Smooth muscle cell (in vitro differentiated cells): ENCODE measurements at regions not wholly inside any gene's neighbourhood (a gene's known extent, or its start where the extent isn't known, plus 50 kb on each side); places are given as distances from the start of the nearest gene placed in this dataset.

Experiments
- DNase-seq: peaks from one replicate; lab custom pipeline; 2025; ENCODE audit not compliant: unreplicated experiment; lab: John Stamatoyannopoulos, UW
- H2AFZ ChIP-seq: fragments of 200-600 bp; sonication (generic); 2 replicates; pipeline ENCODE4 v1.6.0; 2016; ENCODE audit warnings: antibody characterized with exemption, low read depth, mild to moderate bottlenecking
- H3F3A ChIP-seq: fragments of 200-600 bp; sonication (generic); 2 replicates; pipeline ENCODE4 v1.6.0; 2017; ENCODE audit warnings: antibody characterized with exemption, low read depth
- H3K27ac ChIP-seq: fragments of 200-600 bp; sonication (generic); 2 replicates; pipeline ENCODE4 v1.5.1; 2016; ENCODE audit warnings: low read depth, mild to moderate bottlenecking
- H3K27me3 ChIP-seq: fragments of 200-600 bp; sonication (generic); 2 replicates; pipeline ENCODE4 v1.6.1; 2016; ENCODE audit warnings: low read depth, mild to moderate bottlenecking
- H3K36me3 ChIP-seq: fragments of 200-600 bp; sonication (generic); 2 replicates; pipeline ENCODE4 v1.5.1; 2016; ENCODE audit warnings: low read depth
- H3K4me1 ChIP-seq: fragments of 200-600 bp; sonication (generic); 2 replicates; pipeline ENCODE4 v1.5.1; 2016; ENCODE audit warnings: low read depth
- H3K4me2 ChIP-seq: fragments of 200-600 bp; sonication (generic); 2 replicates; pipeline ENCODE4 v1.6.0; 2016; ENCODE audit warnings: mild to moderate bottlenecking
- H3K4me3 ChIP-seq: fragments of 200-600 bp; sonication (generic); 2 replicates; pipeline ENCODE4 v1.5.1; 2016; ENCODE audit warnings: mild to moderate bottlenecking
- H3K79me2 ChIP-seq: fragments of 200-600 bp; sonication (generic); 2 replicates; pipeline ENCODE4 v1.6.0; 2016; ENCODE audit warnings: low read depth, mild to moderate bottlenecking
- H3K9ac ChIP-seq: fragments of 200-600 bp; sonication (generic); 2 replicates; pipeline ENCODE4 v1.6.0; 2016; ENCODE audit warnings: low read depth
- H3K9me3 ChIP-seq: fragments of 200-600 bp; sonication (generic); replicated peaks from 2 replicates; pipeline ENCODE4 v1.5.1; 2016; ENCODE audit warnings: low read depth
- H4K20me1 ChIP-seq: fragments of 200-600 bp; sonication (generic); 2 replicates; pipeline ENCODE4 v1.6.0; 2016; ENCODE audit warnings: low read depth
- CTCF ChIP-seq: fragments of 200-600 bp; sonication (generic); IDR thresholded peaks from 2 replicates; pipeline ENCODE4 v1.5.1; 2017; ENCODE audit warnings: borderline replicate concordance, mild to moderate bottlenecking, antibody characterized with exemption; ENCODE audit not compliant: insufficient read depth, poor library complexity, severe bottlenecking
- WGBS: methylation state at CpG from one replicate; pipeline ENCODE4 v1.1.7; 2016; ENCODE audit warnings: low lambda C conversion rate; 5-methylcytosine and 5-hydroxymethylcytosine counted together

- peaks cover 6% of the 10 kb centered on the region for H3K4me1 ChIP-seq
- no peak overlapping the region for H3K9ac ChIP-seq
- no peaks in the 10 kb centered on the region for H3K79me2 ChIP-seq
- H4K20me1 ChIP-seq, result no peaks in the 10 kb centered on the region
- no peaks in the 10 kb centered on the region for H3K36me3 ChIP-seq
- no peak overlapping the region for H3K4me2 ChIP-seq
- no peak overlapping the region for H2AFZ ChIP-seq
- TF ChIP-seq CTCF, result no peak
- no peaks in the 10 kb centered on the region for H3K27me3 ChIP-seq
- no peaks in the 10 kb centered on the region for H3K9me3 ChIP-seq
- H3K4me3 ChIP-seq, result no peak overlapping the region
- 84% methylated on average over 12 of the region's 12 CpGs for WGBS
- no peak overlapping the region for H3K27ac ChIP-seq
- no peak for DNase-seq
- H3F3A ChIP-seq, result no peaks in the 10 kb centered on the region
Measured at GRCh38 chr12:131606218-131606901, 104.5 kb upstream of the SFSWAP start.

- H3K4me1 ChIP-seq, result peaks cover 6% of the 10 kb centered on the region
- H3K36me3 ChIP-seq, result no peaks in the 10 kb centered on the region
- H3K27me3 ChIP-seq, result no peaks in the 10 kb centered on the region
- H3K9me3 ChIP-seq, result no peaks in the 10 kb centered on the region
- no peak overlapping the region for H3K4me3 ChIP-seq
- no peaks in the 10 kb centered on the region for H4K20me1 ChIP-seq
- H3K27ac ChIP-seq, result no peak overlapping the region
- no peak for DNase-seq
- H2AFZ ChIP-seq, result no peak overlapping the region
- no peaks in the 10 kb centered on the region for H3K79me2 ChIP-seq
- no peak for TF ChIP-seq CTCF
- no peaks in the 10 kb centered on the region for H3F3A ChIP-seq
- no peak overlapping the region for H3K4me2 ChIP-seq
- WGBS, result 85% methylated on average over 8 of the region's 8 CpGs
- H3K9ac ChIP-seq, result no peak overlapping the region
Measured at GRCh38 chr12:131607658-131608447, 103.0 kb upstream of the SFSWAP start.

GRCh38 chr12:131608740-131609690 is 101.9 kb upstream of the SFSWAP start:
- H3K4me2 ChIP-seq, result no peak overlapping the region

More at GRCh38 chr12:131608740-131609690, 101.9 kb upstream of the SFSWAP start:
- peak; percentile 66 for TF ChIP-seq CTCF
- 40% methylated on average over 27 of the region's 27 CpGs for WGBS
- Histone ChIP-seq H3K4me3 (no peak overlapping the region), H3K4me1 (peaks cover 6% of the 10 kb centered on the region), H3K27ac (no peak overlapping the region), H2AFZ (no peak overlapping the region), H3F3A (no peaks in the 10 kb centered on the region), H3K79me2 (no peaks in the 10 kb centered on the region), H3K36me3 (no peaks in the 10 kb centered on the region), H4K20me1 (no peaks in the 10 kb centered on the region), H3K27me3 (no peaks in the 10 kb centered on the region), H3K9me3 (no peaks in the 10 kb centered on the region), H3K9ac (no peak overlapping the region)
- DNase-seq, result no peak
